GM23248 (cell line): ENCODE measurements at regions not wholly inside any gene's neighbourhood (a gene's known extent, or its start where the extent isn't known, plus 50 kb on each side); places are given as distances from the start of the nearest gene placed in this dataset.

Experiments used
- DNase-seq: peaks from one replicate; pipeline ENCODE4 v3.0.0-alpha.2; 2015
- H2AFZ ChIP-seq: fragments of 200-600 bp; sonication (generic); 2 replicates; pipeline ENCODE4 v1.6.1; 2016; ENCODE audit warnings: antibody characterized with exemption
- H3F3A ChIP-seq: fragments of 200-600 bp; sonication (generic); 2 replicates; pipeline ENCODE4 v1.6.1; 2016; ENCODE audit warnings: mild to moderate bottlenecking, antibody characterized with exemption, mixed run types; ENCODE audit not compliant: insufficient read depth
- H3K27ac ChIP-seq: fragments of 200-600 bp; sonication (generic); 2 replicates; pipeline ENCODE4 v1.5.1; 2016; ENCODE audit warnings: mild to moderate bottlenecking
- H3K27me3 ChIP-seq: fragments of 200-600 bp; sonication (generic); replicated peaks from 2 replicates; pipeline ENCODE4 v1.6.1; 2016; ENCODE audit warnings: mild to moderate bottlenecking; ENCODE audit not compliant: insufficient read depth
- H3K36me3 ChIP-seq: fragments of 200-600 bp; sonication (generic); 2 replicates; pipeline ENCODE4 v1.6.1; 2016; ENCODE audit warnings: low read depth, mild to moderate bottlenecking
- H3K4me1 ChIP-seq: fragments of 200-600 bp; sonication (generic); 2 replicates; pipeline ENCODE4 v1.6.1; 2016; ENCODE audit warnings: mild to moderate bottlenecking; ENCODE audit not compliant: insufficient read depth
- H3K4me2 ChIP-seq: fragments of 200-600 bp; sonication (generic); one replicate; pipeline ENCODE4 v1.6.1; 2016; ENCODE audit warnings: mild to moderate bottlenecking; ENCODE audit not compliant: unreplicated experiment
- H3K4me3 ChIP-seq: fragments of 200-600 bp; sonication (generic); 2 replicates; pipeline ENCODE4 v1.5.1; 2016; ENCODE audit warnings: mild to moderate bottlenecking
- H3K79me2 ChIP-seq: fragments of 200-600 bp; sonication (generic); 2 replicates; pipeline ENCODE4 v1.6.1; 2016; ENCODE audit warnings: mild to moderate bottlenecking; ENCODE audit not compliant: insufficient read depth
- H3K9ac ChIP-seq: fragments of 200-600 bp; sonication (generic); 2 replicates; pipeline ENCODE4 v1.6.1; 2016; ENCODE audit warnings: mild to moderate bottlenecking
- H3K9me2 ChIP-seq: fragments of 200-600 bp; sonication (generic); 2 replicates; pipeline ENCODE4 v1.6.1; 2016; ENCODE audit warnings: mixed run types, mild to moderate bottlenecking, moderate library complexity; ENCODE audit not compliant: insufficient read depth
- H3K9me3 ChIP-seq: fragments of 200-600 bp; sonication (generic); one replicate; pipeline ENCODE4 v1.6.1; 2017; ENCODE audit warnings: low read depth
- H4K20me1 ChIP-seq: fragments of 200-600 bp; sonication (generic); 2 replicates; pipeline ENCODE4 v1.6.0; 2016; ENCODE audit not compliant: insufficient read depth
- EZH2 ChIP-seq: fragments of 200-600 bp; sonication (generic); IDR thresholded peaks from 2 replicates; pipeline ENCODE4 v1.6.1; 2018; ENCODE audit warnings: antibody characterized with exemption, mild to moderate bottlenecking; ENCODE audit not compliant: insufficient read depth, poor library complexity, severe bottlenecking
- EZH2phosphoT487 ChIP-seq: fragments of 200-600 bp; sonication (generic); IDR thresholded peaks from 2 replicates; pipeline ENCODE4 v1.6.1; 2018; ENCODE audit warnings: antibody characterized with exemption, moderate library complexity, mild to moderate bottlenecking, low read depth; ENCODE audit not compliant: insufficient read depth
- WGBS, 2 experiments: methylation state at CpG; one replicate each; pipeline ENCODE4 v1.1.6; 2015 to 2017; ENCODE audit warnings: low lambda C conversion rate in 2 of 2, low coverage in 1 of 2; ENCODE audit errors: missing lambda C conversion rate in 2 of 2; 5-methylcytosine and 5-hydroxymethylcytosine counted together
- in situ Hi-C: fragments of 300-500 bp; cut with MboI; formaldehyde crosslinking; loops from 2 replicates; pipeline ENCODE4 v1.15.0; 2020

- H3K79me2 ChIP-seq: no peaks in the 10 kb centered on the region
- no peaks in the 10 kb centered on the region for H3K27me3 ChIP-seq
- no peak overlapping the region for H3K4me3 ChIP-seq
- no peaks in the 10 kb centered on the region for H4K20me1 ChIP-seq
- H2AFZ ChIP-seq: no peak overlapping the region
- H3K4me2 ChIP-seq: no peak overlapping the region
- H3K9me3 ChIP-seq: peaks cover 10% of the 10 kb centered on the region
- in situ Hi-C loops: no loop called here
- no peak overlapping the region for H3K27ac ChIP-seq
- DNase-seq: no peak
- H3F3A ChIP-seq: no peaks in the 10 kb centered on the region
- WGBS, 2 experiments: 2 to 10% methylated on average over 1 of the region's 1 CpG
- H3K9me2 ChIP-seq: no peaks in the 10 kb centered on the region
- H3K4me1 ChIP-seq: no peaks in the 10 kb centered on the region
- no peak for TF ChIP-seq EZH2phosphoT487
- TF ChIP-seq EZH2: no peak
- no peak overlapping the region for H3K9ac ChIP-seq
- no peaks in the 10 kb centered on the region for H3K36me3 ChIP-seq
Measured at GRCh38 chr5:26737348-26738265, 300.8 kb downstream of the CDH9 start.

GRCh38 chr5:26727916-26728315, 310.5 kb downstream of the CDH9 start:
- DNase-seq: no peak
- Histone ChIP-seq H3K9me2 (no peaks in the 10 kb centered on the region), H3F3A (no peaks in the 10 kb centered on the region), H3K9me3 (no peaks in the 10 kb centered on the region), H3K27me3 (no peaks in the 10 kb centered on the region), H3K4me1 (no peaks in the 10 kb centered on the region), H4K20me1 (no peaks in the 10 kb centered on the region), H3K4me3 (no peak overlapping the region), H3K79me2 (no peaks in the 10 kb centered on the region), H3K4me2 (no peak overlapping the region), H3K27ac (no peak overlapping the region), H3K9ac (no peak overlapping the region), H2AFZ (no peak overlapping the region), H3K36me3 (no peaks in the 10 kb centered on the region)
- 11 to 18% methylated on average over 3 of the region's 3 CpGs for WGBS, 2 experiments
- TF ChIP-seq EZH2: no peak
- no peak for TF ChIP-seq EZH2phosphoT487
- in situ Hi-C loops: no loop called here

- no peak overlapping the region for H3K4me2 ChIP-seq
- no peak overlapping the region for H3K4me3 ChIP-seq
- H3K9me2 ChIP-seq: no peaks in the 10 kb centered on the region
- H4K20me1 ChIP-seq: no peaks in the 10 kb centered on the region
- no peak for DNase-seq
- no peaks in the 10 kb centered on the region for H3F3A ChIP-seq
- H3K36me3 ChIP-seq: no peaks in the 10 kb centered on the region
- no peak overlapping the region for H3K9ac ChIP-seq
- TF ChIP-seq EZH2: no peak
- TF ChIP-seq EZH2phosphoT487: no peak
- H3K79me2 ChIP-seq: no peaks in the 10 kb centered on the region
- no peaks in the 10 kb centered on the region for H3K27me3 ChIP-seq
- no peaks in the 10 kb centered on the region for H3K9me3 ChIP-seq
- H2AFZ ChIP-seq: no peak overlapping the region
- in situ Hi-C loops: no loop called here
- H3K27ac ChIP-seq: no peak overlapping the region
- H3K4me1 ChIP-seq: no peaks in the 10 kb centered on the region
Measured at GRCh38 chr5:26719803-26720202, 318.6 kb downstream of the CDH9 start.

GRCh38 chr5:26700759-26701384, 337.5 kb downstream of the CDH9 start:
- no peak overlapping the region for H3K4me3 ChIP-seq
- H3K4me1 ChIP-seq: no peaks in the 10 kb centered on the region
- H3K9me3 ChIP-seq: peaks cover 3% of the 10 kb centered on the region
- H3K36me3 ChIP-seq: no peaks in the 10 kb centered on the region
- H4K20me1 ChIP-seq: no peaks in the 10 kb centered on the region
- no peak overlapping the region for H3K27ac ChIP-seq
- H3K79me2 ChIP-seq: no peaks in the 10 kb centered on the region
- WGBS, 2 experiments: 11% methylated on average over 2 of the region's 2 CpGs
- TF ChIP-seq EZH2phosphoT487 (no peak), EZH2 (no peak)
- H3K4me2 ChIP-seq: no peak overlapping the region
- in situ Hi-C loops: no loop called here
- DNase-seq: peak; percentile 28
- no peaks in the 10 kb centered on the region for H3K9me2 ChIP-seq
- H2AFZ ChIP-seq: no peak overlapping the region
- no peaks in the 10 kb centered on the region for H3K27me3 ChIP-seq
- H3F3A ChIP-seq: no peaks in the 10 kb centered on the region
- H3K9ac ChIP-seq: no peak overlapping the region
